ENCODE measurements at regions not wholly inside any gene's neighbourhood (a gene's known extent, or its start where the extent isn't known, plus 50 kb on each side); places are given as distances from the start of the nearest gene placed in this dataset.

DNA sequence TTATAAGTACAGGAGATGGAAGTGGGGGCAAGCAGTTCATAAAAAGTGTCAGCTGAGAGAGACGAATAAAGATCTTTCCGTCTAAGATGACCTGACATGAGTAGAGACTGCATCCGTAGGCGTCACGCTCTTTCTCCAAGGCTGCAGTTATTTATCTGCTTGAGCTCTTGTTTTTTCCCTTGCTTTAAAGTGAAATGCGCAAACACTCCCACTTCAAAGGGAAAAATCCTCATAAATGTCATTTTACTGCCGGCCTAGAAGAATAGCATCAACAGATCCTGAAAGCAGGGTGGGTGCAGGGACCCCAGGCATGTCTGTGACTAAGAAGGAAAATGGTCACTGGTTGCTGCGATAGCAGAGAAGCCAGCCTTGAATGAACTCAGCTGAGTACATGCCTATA is 647.4 kb downstream of the MED13L start:
- DNase-seq = no peak

DNA sequence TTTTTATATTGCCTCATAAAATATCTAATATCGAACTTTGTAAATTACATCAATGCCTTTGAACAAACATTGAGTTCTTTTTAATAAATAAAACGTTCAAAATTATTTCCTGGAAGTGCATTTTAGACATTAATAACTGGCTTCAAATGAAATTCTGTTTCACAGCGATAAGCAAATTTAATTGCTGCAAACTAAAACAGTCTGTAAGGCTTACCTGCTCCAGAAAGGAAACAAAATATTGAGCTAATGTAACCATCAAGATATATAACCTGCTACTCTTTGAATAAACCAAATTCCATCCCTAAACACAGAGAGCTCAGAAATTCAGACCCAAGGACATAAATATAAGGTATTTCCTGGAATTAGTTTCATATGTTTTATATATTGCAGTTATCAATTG is 651.3 kb downstream of the MED13L start:
- no peak for DNase-seq

DNA sequence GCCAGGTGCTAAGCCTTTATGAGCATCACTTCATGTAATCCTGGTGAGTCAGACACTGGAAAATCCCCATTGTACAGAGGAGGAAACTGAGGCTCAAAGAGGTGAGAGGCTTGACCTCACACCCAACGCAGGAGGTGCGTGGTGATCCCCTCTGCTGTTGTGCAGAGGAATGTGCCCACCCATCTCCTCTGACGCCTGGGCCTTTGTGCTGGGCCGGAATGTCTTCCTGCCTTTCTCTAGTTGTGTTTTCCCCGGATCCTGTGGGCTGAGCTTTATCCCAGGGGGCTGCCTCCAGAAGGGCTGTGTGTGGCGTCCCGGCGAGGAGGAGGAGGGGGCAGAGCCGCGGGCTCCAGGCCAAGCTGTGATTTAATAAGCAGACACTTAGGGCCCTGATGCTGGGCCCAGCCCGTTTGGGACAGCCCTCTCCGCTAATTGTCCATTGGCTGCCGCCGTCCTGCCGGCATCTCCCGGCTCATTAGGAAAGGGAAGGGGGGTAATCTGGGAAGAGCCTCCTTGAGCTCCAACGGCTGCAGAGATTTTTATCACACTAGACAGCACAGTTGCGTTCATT is 653.6 kb downstream of the MED13L start:
- no peak for DNase-seq

DNA sequence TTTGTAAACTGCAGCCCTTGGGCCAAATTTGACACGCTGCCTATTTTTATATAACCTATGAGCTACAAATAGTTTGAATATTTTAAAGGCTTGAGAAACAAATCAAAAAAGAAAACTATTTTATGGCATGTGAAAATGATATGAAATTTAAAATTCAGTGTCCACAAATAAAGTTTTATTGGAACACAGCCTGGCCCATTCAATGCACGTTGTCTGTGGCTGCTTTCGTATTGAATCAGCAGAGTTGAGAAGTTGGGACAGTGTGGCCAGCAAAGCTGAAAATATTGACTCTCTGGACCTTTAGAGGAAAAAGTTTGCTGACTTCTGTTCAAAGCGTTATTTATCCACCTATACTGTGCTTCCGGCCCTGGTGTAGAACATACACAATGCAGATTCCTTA is 654.2 kb downstream of the MED13L start:
- DNase-seq = no peak

DNA sequence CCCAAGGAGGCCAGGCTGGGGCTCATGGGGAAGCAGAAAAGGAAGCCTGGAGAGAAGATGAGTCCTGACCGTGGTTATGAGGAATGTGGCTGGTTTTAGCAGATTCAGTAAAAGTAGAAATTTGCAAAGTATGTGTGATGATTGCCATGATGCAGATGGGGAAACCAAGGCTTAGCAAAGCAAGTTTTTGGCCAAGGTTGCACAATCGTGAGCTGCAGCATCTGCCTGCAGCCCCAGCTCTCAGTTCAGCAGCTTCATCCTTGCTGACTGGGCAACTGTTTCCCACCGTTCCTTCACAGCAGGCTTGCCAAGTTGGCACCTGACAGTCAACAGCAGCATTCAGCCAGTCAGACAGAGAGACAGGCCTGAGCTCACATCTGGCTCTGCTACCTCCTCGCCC is 656.7 kb downstream of the MED13L start:
- DNase-seq = no peak

DNA sequence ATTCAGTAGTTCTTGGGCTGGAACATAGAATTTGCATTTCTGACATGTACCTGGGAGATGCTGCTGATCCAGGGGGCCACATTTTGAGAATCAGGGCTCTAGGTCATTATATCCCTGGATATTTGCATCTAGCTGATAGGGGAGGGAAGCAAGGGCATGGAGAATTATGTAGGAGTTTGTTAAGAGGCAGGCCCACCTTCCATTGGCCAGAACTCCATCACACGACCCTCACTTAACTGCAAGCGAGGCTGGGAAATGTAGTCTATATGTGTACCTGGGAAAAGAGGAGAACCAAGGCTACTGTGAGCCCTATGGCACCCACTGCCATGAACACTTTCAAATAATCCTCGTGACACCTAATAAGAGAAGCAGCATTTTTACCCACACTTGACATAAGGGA is 657.6 kb downstream of the MED13L start:
- DNase-seq = no peak

DNA sequence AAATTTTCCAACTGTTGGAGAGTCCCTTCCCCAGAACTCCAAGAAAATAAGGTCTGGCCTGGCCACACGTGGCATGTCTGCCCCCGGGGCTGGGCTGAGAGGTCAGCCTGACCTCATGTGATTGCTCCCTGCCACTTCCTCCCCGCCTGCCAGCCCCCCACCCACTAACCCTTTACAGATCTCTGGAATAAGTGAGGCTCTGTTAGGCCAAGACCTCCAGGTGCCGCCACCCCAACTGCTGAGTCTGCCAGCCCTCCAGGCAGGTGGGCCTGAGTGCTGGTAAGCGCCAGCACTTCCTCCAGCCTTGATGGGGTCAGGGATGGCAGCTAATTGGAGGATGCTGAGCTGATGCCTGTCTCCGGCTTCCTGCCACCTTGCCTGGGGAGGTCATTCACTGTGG is 658.4 kb downstream of the MED13L start:
- no peak for DNase-seq

DNA sequence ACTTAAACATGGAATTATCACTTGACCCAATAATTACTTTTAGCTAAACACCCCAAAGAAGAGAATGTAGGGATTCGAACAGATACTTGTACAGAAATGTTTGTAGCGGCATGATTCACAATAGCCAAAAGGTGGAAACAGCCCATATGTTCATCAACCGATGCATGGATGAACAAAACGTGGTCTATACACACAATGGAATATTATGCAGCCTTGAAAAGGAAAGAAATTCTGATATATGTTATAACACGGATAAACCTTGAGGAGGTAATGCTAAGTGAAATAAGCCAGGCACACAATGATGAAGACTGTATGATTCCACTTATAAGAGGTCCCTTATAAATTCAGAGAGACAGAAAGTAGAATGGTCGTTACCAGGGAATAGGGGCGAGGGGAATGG is 659.4 kb downstream of the MED13L start:
- DNase-seq = no peak

DNA sequence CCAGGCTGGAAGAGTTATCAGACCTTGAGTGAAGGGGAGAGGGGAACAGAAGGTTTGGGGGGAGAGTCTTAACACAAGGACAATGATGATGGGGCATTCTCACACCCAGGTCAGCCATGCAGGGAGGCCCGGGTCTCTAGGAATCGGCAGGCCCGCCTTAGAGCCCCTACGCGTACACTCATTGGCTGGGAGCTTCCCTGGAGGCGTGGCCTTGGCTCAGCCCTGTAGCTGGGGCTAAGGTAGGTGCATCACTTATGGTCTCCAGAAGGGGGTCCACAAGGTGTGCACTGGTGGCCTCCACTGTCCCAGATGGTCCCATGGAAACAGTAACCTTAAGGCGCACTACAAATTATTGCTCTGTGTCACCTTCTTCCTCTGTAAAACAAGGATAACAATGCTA is 660.1 kb downstream of the MED13L start:
- no peak for DNase-seq

DNA sequence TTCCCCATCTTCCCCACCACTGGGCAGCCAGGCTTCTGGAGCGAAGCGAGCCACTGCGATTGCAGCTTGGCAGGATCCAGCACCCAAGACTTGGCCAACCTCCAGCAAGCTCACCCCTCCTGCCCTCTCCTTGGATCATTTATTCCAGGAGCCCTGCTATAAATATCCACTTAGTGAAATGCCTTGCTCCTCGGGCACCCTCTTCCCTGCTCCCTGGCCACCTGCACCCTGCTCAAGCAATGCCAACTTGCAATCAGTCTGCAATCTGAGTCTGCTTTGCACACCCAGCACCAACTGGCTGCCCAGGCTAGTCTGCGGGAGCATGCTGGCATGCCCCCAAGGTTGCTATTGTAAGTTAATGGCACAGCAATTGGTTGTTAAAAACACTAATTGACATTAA is 666.0 kb downstream of the MED13L start:
- DNase-seq = peak; percentile 78

DNA sequence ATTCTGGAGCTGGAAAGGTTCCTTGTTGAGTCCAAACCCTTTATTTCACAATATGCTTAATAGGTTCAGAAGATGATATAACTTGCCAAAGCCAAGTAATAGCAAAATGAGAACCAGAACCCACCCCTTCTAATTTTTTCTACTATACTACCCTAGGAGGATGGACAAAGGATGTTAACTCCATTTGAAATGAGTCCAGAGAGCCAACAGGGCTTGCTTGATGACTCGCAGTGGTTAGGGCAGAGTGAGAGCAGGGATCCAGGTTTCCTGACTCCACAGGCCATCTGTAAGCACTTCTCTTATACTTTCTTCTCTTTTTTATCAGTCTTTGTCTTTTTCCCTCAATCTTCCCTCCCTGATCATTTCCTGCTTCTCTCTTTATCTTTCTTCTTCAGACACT is 668.1 kb downstream of the MED13L start:
- DNase-seq = no peak

DNA sequence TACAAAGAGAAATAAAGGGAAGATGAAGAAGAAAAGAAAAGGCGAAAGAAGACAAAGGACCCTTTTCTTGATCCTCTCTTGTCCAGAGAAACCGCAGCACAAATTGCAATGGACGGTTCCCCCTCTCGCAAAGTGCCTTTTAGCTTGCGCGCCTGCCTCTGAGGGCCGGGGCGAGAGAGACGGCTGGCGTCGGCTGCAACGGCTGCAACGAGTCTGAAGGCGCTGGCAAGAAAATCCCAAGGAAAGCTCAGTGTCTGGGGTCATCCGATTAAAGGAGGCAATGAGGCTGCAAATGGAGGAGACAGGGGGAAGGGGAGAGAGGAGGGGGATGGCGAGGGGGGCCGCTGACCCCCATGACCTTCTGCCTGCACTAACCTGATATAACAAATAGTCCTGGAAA is 671.5 kb downstream of the MED13L start:
- DNase-seq = no peak

DNA sequence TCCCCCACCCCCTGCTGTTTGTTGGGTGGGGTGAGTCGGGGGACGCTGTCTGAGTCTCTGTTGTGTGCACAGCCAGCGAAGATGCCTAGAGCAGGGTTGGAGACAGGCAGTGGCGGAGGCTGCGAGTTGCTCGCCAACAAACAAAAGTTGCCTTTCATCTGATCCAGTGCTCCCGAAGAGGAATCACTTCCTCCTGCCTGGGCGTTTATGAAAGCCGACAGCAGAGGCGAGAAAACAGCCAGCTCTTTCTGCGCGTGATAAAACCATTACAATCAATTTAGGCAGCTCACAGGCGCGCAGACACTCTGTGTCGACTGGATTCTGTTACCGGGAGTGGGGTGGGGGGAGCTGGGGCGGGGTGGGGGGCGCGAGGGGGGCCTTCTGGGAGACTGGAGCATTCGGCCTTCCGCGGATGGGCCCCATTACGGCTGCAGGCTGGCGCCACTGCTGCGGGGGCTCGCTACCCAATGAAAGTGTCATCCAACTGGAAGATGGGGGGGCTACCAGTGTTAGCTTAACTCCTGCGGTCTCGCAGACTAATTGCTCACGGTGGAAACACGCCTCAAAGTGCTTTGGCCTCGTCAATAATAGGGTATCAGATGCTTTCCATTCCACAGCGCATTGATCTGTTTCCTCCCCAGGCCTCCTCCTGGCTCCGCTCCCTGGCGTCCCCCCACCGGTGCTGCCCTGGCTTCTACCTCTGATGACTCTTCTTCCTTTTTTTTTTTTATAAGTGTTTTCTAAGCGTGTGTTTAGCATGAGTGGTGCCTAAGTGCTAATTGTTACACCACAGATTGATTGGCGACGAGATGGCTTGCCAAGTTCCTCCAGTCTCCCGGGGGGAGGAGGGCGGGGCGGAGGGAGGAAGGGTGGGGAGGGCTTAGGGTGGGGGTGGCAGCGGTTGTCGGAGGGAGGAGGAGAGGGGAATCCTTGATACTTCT is 678.4 kb downstream of the MED13L start:
- DNase-seq = peak; percentile 93

DNA sequence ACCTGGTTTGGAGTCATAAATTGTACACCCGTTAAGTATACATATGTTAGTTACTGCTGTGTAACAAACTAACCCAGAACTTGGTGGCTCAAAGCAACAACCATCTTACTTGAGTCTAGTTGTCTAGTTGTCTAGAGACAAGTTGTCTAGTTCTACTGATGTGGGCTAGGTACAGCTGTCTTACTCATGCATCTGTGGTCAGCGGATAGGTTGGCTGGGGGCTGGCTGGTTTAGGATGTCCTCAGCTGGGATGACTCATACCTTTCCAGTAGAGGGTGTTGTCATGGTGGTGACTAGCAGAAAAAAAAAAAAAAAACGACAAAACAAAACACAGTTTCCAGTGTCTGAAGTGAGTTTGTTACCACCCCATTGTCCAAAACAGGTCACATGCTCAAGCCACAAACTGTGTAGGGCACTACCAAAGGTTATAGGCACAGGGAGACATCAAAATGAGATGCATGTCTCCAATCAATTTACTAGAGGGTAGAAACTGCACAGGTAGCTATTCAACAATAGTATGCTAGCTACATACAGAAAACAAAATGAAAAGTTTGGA is 680.3 kb downstream of the MED13L start:
- DNase-seq = peak; percentile 42

DNA sequence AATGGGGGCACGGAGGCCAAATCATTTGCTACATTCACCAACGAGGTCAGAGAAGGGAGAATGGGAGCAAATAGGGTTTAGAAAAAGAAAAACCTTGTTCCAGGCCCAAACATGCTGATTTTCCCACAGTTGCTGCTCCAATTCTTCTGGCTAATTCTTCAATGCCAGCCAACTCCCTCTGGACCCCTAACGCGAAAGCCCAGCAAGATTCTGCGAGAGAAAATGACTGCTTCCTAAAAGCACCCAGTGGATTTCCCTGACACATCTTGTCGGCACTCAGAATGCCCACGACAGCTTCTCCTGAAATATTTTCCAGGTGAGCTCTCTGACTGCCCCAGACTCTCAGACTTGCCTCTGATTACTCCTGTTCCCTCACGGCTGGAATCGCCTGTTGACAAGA is 689.4 kb downstream of the MED13L start:
- DNase-seq = no peak

DNA sequence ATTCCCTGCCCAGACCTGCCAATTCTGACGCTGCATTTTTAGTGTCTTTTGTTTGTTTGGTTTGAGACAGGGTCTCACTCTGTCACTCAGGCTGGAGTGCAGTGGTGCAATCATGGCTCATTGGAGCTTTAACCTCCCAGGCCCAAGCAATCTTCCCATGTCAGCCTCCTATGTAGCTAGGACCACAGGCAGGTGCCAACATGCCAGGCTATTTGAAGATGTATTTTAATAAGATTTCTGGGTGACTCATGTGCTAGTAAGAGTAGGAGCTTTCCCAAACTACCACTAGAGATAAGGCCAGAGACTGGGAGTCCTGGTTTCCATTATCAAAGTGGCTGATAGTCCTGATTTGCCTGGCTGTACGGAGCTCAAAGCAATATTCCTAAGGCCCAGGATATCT is 693.3 kb downstream of the MED13L start:
- no peak for DNase-seq

DNA sequence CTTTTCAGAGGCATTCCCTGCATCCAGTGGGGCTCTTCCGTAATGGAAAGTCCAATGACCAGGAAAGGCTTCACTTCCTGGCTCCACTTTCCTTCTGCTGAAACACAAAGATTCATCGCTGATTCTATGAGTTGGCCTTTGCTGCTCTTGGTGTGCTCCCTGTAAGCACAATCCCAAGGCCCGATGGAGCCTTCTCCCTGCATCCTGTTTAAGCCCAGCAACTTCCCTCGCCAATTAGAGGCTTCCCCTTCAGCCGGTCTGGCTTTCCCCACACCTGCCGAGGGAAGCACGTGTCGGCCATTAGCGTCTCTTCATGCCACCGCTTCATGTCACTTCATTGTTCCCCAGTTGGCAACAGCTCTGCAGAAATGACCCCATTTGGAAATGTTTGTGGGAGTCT is 693.9 kb downstream of the MED13L start:
- DNase-seq = no peak

DNA sequence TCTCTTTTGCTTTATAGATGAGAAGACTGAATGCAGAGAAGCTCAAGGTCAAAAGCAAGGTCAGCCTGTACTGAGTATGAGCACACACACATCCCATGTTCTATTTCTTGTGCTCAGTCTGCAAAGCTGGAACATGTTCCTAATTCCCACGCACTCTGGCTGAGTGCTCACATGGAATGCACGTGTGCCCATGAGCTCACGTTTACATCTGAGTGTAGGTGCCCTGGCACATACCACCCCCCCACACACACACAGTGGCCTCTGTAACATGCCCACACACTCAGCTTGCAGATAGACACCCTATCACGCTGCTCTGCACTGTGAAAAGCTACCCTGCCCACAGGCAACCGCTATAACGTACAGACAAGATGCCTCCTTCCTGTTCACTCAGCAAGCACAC is 700.1 kb downstream of the MED13L start:
- no peak for DNase-seq

DNA sequence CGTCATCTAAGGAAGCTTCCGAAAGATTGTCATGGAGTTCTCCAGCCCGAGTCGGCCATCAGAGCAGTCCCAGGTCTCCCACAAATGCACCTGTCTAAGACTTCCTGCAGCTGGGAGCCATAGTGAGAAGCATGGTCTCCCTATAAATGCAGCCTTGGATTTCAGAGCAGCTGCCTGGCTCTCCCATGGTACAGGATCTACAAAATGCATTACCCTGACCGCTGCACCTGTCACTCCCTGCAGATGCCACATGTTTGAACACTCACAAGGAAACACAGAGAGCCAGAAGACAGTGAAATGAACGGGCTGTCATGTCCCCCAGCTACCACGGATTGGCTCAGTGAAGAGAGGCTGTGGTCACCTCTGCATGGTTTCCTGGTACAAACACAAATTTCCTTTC is 702.7 kb downstream of the MED13L start:
- DNase-seq = peak; percentile 24

DNA sequence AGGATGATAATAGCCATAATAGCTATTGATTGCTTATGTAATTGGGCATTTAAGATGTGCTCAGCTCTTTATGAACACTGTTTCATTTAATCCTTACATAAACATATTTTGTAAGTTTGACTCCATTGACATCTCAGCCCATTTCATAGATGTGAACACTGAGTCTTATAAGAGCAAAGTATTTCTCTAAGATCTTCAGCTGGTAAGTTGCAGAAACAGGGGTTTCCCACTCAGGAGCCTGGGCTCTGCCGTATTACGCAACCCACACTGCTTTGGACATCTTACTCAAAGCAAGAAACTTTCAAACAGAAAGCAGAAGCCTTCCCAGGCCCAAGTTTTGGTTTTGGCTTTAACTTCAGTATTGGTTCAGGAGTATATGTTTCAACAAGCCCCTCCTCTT is 705.1 kb downstream of the MED13L start:
- no peak for DNase-seq

DNA sequence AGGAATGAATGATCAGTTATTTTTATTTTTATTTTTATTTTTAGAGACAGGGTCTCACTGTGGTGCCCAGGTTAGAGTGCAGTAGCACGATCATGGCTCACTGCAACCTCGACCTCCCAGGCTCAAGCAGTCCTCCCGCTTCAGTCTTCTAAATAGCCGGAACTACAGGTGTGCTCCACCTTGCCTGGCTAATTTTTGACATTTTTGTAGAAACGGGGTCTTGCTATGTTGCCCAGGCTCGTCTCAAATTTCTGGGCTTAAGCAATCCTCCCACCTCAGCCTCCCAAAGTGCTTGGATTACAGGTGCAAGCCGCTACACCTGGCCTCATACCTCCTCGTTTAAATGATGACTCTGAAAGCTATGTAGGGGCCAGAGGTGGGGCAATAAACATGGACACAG is 706.0 kb downstream of the MED13L start:
- no peak for DNase-seq

DNA sequence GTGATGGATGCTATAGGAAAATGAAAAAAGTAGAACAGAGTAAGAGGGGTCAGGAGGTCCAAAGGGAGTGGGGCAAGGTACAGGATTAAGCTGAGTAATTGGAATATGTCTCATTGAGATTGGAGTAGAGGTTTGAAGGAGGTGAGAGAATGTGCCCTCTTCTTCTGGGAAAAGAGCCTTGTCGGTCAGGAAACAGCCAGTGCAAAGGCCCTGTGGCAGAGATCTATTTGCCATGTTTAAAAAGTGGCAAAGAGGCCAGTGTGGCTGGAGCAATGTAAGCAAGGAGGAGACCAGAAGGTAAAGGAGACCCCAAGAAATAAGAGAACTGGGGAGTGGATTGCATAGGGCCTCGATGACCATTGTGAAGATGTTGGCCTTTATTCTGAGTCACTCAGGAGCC is 706.5 kb downstream of the MED13L start:
- DNase-seq = no peak

DNA sequence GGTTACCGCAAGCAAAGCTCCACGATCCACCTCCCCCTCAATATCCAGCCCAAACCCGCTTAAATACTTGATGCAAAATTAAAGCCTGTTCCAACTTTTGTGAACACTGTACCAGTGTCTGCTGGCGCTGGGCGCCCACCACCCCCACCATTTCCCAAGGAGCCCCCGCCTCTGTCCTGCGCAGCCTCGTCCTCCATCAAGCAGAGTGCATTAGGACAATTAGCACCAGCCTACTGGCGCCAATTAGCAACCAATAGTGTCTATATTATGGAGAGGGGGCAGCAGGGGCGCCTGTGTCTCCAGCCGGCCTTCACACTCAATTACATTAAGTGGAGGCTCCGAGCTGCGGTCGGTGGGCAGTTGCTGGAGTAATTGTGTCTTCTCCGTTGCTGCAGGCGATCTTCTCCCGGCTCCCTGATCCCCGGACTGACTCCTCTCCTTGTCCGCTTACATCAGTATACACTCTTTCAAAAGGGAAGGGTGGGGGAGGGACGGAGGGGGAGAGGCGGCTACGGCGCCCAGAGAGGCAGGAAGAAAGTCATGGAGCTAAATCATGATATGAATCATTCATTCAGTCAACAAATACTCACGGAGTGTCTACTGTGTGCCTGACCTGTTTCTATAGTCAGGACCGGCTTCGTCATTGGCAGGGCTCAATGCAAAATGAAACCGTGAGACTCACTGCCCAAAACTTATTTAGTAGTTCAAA is 707.3 kb downstream of the MED13L start:
- DNase-seq = no peak

Data from NCI-H2029 (cell line).